A549 (cell line): ENCODE measurements at regions not wholly inside any gene's neighbourhood (a gene's known extent, or its start where the extent isn't known, plus 50 kb on each side); places are given as distances from the start of the nearest gene placed in this dataset.

Source experiments
- EP300 ChIP-seq, 2 experiments: fragments of >200 bp; sonication (Bioruptor Twin); formaldehyde crosslinking; IDR thresholded peaks; 2 replicates in 1 of 2; 3 replicates in 1 of 2; pipeline ENCODE4 v1.6.1; 2016 to 2017
- FOSL2 ChIP-seq, 2 experiments: fragments of 450-650 bp in 1 of 2; fragments of >200 bp in 1 of 2; sonication (Bioruptor Twin) in 1 of 2; formaldehyde crosslinking; IDR thresholded peaks; 2 replicates each; pipeline versions ENCODE4 v1.5.0 to v1.6.1; 2016 to 2020; ENCODE audit warnings: mild to moderate bottlenecking in 1 of 2, moderate library complexity in 1 of 2
- GATA3 ChIP-seq: IDR thresholded peaks from 2 replicates; pipeline ENCODE4 v1.6.1; 2012; ENCODE audit warnings: borderline replicate concordance
- RAD21 ChIP-seq, 2 experiments: fragments of >200 bp in 1 of 2; sonication (Bioruptor Twin) in 1 of 2; formaldehyde crosslinking in 1 of 2; IDR thresholded peaks in 1 of 2; conservative IDR thresholded peaks in 1 of 2; 2 replicates in 1 of 2; 3 replicates in 1 of 2; pipeline ENCODE4 v1.6.1; 2012 to 2018; ENCODE audit warnings: inconsistent platforms in 1 of 2
- TF ChIP-seq, protein P1 (sequence below): fragments of >200 bp; sonication (Bioruptor Twin); formaldehyde crosslinking; IDR thresholded peaks from 3 replicates; pipeline ENCODE4 v1.5.1; 2016
- TF ChIP-seq, protein P2 (sequence below): IDR thresholded peaks from 2 replicates; pipeline ENCODE4 v1.6.1; 2012

DNA sequence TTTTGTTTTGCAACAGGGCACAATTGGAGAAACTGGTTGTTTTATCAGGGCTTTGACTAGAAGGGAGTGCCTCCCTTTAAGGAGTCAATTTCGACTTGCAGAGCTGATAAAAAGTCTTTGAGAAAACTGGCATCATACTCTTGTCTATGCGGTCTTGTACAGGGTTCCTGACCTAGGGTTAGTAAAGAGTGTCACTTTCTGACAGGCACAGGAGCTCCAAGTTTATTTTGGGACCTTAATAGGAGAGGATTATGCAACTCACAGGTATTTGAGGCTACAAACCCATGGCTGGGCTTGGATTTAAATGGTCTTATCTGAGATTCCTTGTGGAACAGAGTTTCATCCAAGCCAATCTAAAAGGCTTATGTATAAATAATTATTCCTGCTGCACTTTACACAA lies 365.4 kb downstream of the HTR1B start:
- TF ChIP-seq GATA3 (no peak), RAD21 (conservative IDR thresholded peaks at IDR 0.05 in 1 of 2, IDR thresholded peaks at IDR 0.05 in 1 of 2) (no peak), EP300 (IDR thresholded peaks at IDR 0.05) (no peak), FOSL2 (IDR thresholded peaks at IDR 0.05) (no peak), FOSL2 (CRISPR knock-in tag; IDR thresholded peaks at IDR 0.05) (no peak)
- TF ChIP-seq, protein P1, sequence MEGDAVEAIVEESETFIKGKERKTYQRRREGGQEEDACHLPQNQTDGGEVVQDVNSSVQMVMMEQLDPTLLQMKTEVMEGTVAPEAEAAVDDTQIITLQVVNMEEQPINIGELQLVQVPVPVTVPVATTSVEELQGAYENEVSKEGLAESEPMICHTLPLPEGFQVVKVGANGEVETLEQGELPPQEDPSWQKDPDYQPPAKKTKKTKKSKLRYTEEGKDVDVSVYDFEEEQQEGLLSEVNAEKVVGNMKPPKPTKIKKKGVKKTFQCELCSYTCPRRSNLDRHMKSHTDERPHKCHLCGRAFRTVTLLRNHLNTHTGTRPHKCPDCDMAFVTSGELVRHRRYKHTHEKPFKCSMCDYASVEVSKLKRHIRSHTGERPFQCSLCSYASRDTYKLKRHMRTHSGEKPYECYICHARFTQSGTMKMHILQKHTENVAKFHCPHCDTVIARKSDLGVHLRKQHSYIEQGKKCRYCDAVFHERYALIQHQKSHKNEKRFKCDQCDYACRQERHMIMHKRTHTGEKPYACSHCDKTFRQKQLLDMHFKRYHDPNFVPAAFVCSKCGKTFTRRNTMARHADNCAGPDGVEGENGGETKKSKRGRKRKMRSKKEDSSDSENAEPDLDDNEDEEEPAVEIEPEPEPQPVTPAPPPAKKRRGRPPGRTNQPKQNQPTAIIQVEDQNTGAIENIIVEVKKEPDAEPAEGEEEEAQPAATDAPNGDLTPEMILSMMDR, result no peak
- TF ChIP-seq, protein P2, sequence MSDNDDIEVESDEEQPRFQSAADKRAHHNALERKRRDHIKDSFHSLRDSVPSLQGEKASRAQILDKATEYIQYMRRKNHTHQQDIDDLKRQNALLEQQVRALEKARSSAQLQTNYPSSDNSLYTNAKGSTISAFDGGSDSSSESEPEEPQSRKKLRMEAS, result no peak
